Neural cell (in vitro differentiated cells): ENCODE measurements at regions not wholly inside any gene's neighbourhood (a gene's known extent, or its start where the extent isn't known, plus 50 kb on each side); places are given as distances from the start of the nearest gene placed in this dataset.

Source experiments
- H2AFZ ChIP-seq: fragments of 200-600, 300-800 bp; sonication (generic), shearing (Covaris generic); 2 replicates; pipeline ENCODE4 v1.6.0; 2014; ENCODE audit warnings: low read depth, mild to moderate bottlenecking, antibody characterized with exemption, low read length, moderate library complexity
- H3F3A ChIP-seq: fragments of 200-600 bp; shearing (Covaris generic); 2 replicates; pipeline ENCODE4 v1.6.1; 2016; ENCODE audit warnings: mild to moderate bottlenecking, moderate library complexity, mixed read lengths, antibody characterized with exemption, low read length; ENCODE audit not compliant: insufficient read depth, poor library complexity, severe bottlenecking
- H3K27ac ChIP-seq: fragments of 200-600, 300-800 bp; sonication (generic), shearing (Covaris generic); 2 replicates; pipeline ENCODE4 v1.5.1; 2014; ENCODE audit warnings: mild to moderate bottlenecking, low read length, moderate library complexity
- H3K27me3 ChIP-seq: fragments of 300-800, 200-600 bp; sonication (generic), shearing (Covaris generic); 2 replicates; pipeline ENCODE4 v1.6.0; 2014; ENCODE audit warnings: mild to moderate bottlenecking, low read depth, low read length, moderate library complexity; ENCODE audit not compliant: insufficient read depth
- H3K36me3 ChIP-seq: fragments of 300-800, 200-600 bp; sonication (generic), shearing (Covaris generic); 2 replicates; pipeline ENCODE4 v1.5.1; 2014; ENCODE audit warnings: mild to moderate bottlenecking, antibody characterized with exemption, low read length, moderate library complexity; ENCODE audit not compliant: insufficient read depth
- H3K4me2 ChIP-seq: fragments of 300-800, 200-600 bp; sonication (generic), shearing (Covaris generic); 2 replicates; pipeline ENCODE4 v1.6.0; 2014; ENCODE audit warnings: mild to moderate bottlenecking, low read length
- H3K4me3 ChIP-seq: fragments of 300-800, 200-600 bp; sonication (generic), shearing (Covaris generic); 2 replicates; pipeline ENCODE4 v1.5.1; 2014; ENCODE audit warnings: mild to moderate bottlenecking, low read length, moderate library complexity
- H3K79me2 ChIP-seq: fragments of 200-600 bp; shearing (Covaris generic); replicated peaks from 2 replicates; pipeline ENCODE4 v1.6.0; 2014; ENCODE audit warnings: mild to moderate bottlenecking, low read length, moderate library complexity; ENCODE audit not compliant: insufficient read depth
- H3K9ac ChIP-seq: fragments of 300-800, 200-600 bp; sonication (generic), shearing (Covaris generic); 2 replicates; pipeline ENCODE4 v1.6.1; 2016; ENCODE audit warnings: mild to moderate bottlenecking, low read length, mixed read lengths
- H3K9me2 ChIP-seq: fragments of 200-600 bp; shearing (Covaris generic); 2 replicates; pipeline ENCODE4 v1.6.1; 2016; ENCODE audit warnings: mild to moderate bottlenecking, low read length, mixed read lengths; ENCODE audit not compliant: insufficient read depth
- H3K9me3 ChIP-seq: fragments of 200-600, 300-800 bp; sonication (generic), shearing (Covaris generic); 2 replicates; pipeline ENCODE4 v1.6.1; 2016; ENCODE audit warnings: mild to moderate bottlenecking, mixed run types, low read length, moderate library complexity, mixed read lengths
- H4K20me1 ChIP-seq: fragments of 200-600 bp; shearing (Covaris generic); 2 replicates; pipeline ENCODE4 v1.6.1; 2016; ENCODE audit warnings: mild to moderate bottlenecking, mixed run types; ENCODE audit not compliant: insufficient read depth
- CTCF ChIP-seq: fragments of 450-650 bp; IDR thresholded peaks from 2 replicates; pipeline ENCODE4 v1.5.1; 2014; ENCODE audit warnings: antibody characterized with exemption, mild to moderate bottlenecking, moderate library complexity; ENCODE audit not compliant: poor library complexity, severe bottlenecking
- EP300 ChIP-seq: fragments of 450-650 bp; conservative IDR thresholded peaks from 2 replicates; pipeline ENCODE4 v1.6.1; 2014; ENCODE audit warnings: antibody characterized with exemption, mild to moderate bottlenecking, moderate library complexity; ENCODE audit not compliant: poor library complexity, severe bottlenecking
- EZH2 ChIP-seq: fragments of 200-600, 300-800 bp; shearing (Covaris generic), sonication (generic); IDR thresholded peaks from 2 replicates; pipeline ENCODE4 v1.6.1; 2014; ENCODE audit warnings: antibody characterized with exemption, low read length, borderline replicate concordance, mild to moderate bottlenecking; ENCODE audit not compliant: insufficient read depth, poor library complexity, severe bottlenecking
- MXI1 ChIP-seq: fragments of 450-650 bp; conservative IDR thresholded peaks from 2 replicates; pipeline ENCODE4 v1.6.1; 2014; ENCODE audit warnings: antibody characterized with exemption, mild to moderate bottlenecking; ENCODE audit not compliant: poor library complexity, severe bottlenecking
- POLR2AphosphoS5 ChIP-seq: IDR thresholded peaks from 2 replicates; pipeline ENCODE4 v1.6.1; 2012
- RAD21 ChIP-seq: fragments of 450-650 bp; conservative IDR thresholded peaks from 2 replicates; pipeline ENCODE4 v1.6.1; 2014; ENCODE audit warnings: antibody characterized with exemption, mild to moderate bottlenecking, moderate library complexity
- REST ChIP-seq: IDR thresholded peaks from 2 replicates; pipeline ENCODE4 v1.6.1; 2012; ENCODE audit warnings: borderline replicate concordance
- SMC3 ChIP-seq: fragments of 450-650 bp; conservative IDR thresholded peaks from 2 replicates; pipeline ENCODE4 v1.6.1; 2014; ENCODE audit warnings: antibody characterized with exemption, mild to moderate bottlenecking, moderate library complexity; ENCODE audit not compliant: poor library complexity
- TAF1 ChIP-seq: IDR thresholded peaks from 2 replicates; pipeline ENCODE4 v1.6.1; 2012; ENCODE audit warnings: low read depth

GRCh38 chr10:8149991-8150390 lies 95.5 kb downstream of the GATA3 start:
- no peaks in the 10 kb centered on the region for H3K79me2 ChIP-seq
- H3K9me3 ChIP-seq: no peaks in the 10 kb centered on the region
- H3F3A ChIP-seq: no peaks in the 10 kb centered on the region
- no peaks in the 10 kb centered on the region for H3K9me2 ChIP-seq
- no peak overlapping the region for H2AFZ ChIP-seq
- no peak overlapping the region for H3K4me3 ChIP-seq
- no peaks in the 10 kb centered on the region for H3K36me3 ChIP-seq
- H3K27ac ChIP-seq: no peak overlapping the region
- no peaks in the 10 kb centered on the region for H4K20me1 ChIP-seq
- H3K4me2 ChIP-seq: no peak overlapping the region
- H3K27me3 ChIP-seq: no peaks in the 10 kb centered on the region
- H3K9ac ChIP-seq: no peak overlapping the region
- TF ChIP-seq MXI1 (no peak), EZH2 (no peak), CTCF (no peak), REST (no peak), POLR2AphosphoS5 (no peak), RAD21 (no peak), TAF1 (no peak), SMC3 (no peak), EP300 (no peak)

- Histone ChIP-seq H3K27me3 (no peaks in the 10 kb centered on the region), H3K9me2 (no peaks in the 10 kb centered on the region), H3K4me3 (no peak overlapping the region), H3K79me2 (no peaks in the 10 kb centered on the region), H3K36me3 (no peaks in the 10 kb centered on the region), H3F3A (no peaks in the 10 kb centered on the region), H2AFZ (no peak overlapping the region), H3K9ac (no peak overlapping the region), H3K27ac (no peak overlapping the region), H4K20me1 (no peaks in the 10 kb centered on the region), H3K4me2 (no peak overlapping the region), H3K9me3 (no peaks in the 10 kb centered on the region)
- TF ChIP-seq EZH2: no peak
- no peak for TF ChIP-seq SMC3
- no peak for TF ChIP-seq REST
- TF ChIP-seq MXI1: no peak
- TF ChIP-seq POLR2AphosphoS5: no peak
- no peak for TF ChIP-seq CTCF
- no peak for TF ChIP-seq TAF1
- TF ChIP-seq EP300: no peak
- TF ChIP-seq RAD21: no peak
Observed at GRCh38 chr10:8150401-8150905, 96.0 kb downstream of the GATA3 start.
